Hepatocyte (in vitro differentiated cells): ENCODE measurements at regions not wholly inside any gene's neighbourhood (a gene's known extent, or its start where the extent isn't known, plus 50 kb on each side); places are given as distances from the start of the nearest gene placed in this dataset.
"Not testable (repeated sequence)": the region's sequence is repeated elsewhere in the genome, so short reads cannot be mapped to it uniquely, and the experiment has no call there.

Experiments
- DNase-seq: peaks from one replicate; pipeline ENCODE4 v3.0.0-alpha.2; 2016; ENCODE audit warnings: low spot score
- H2AFZ ChIP-seq: fragments of 200-600 bp; sonication (generic); 2 replicates; pipeline ENCODE4 v1.6.0; 2016; ENCODE audit warnings: antibody characterized with exemption, mild to moderate bottlenecking
- H3K27ac ChIP-seq: fragments of 200-600 bp; sonication (generic); 2 replicates; pipeline ENCODE4 v1.5.1; 2016; ENCODE audit warnings: mild to moderate bottlenecking
- H3K27me3 ChIP-seq: fragments of 200-600 bp; sonication (generic); 2 replicates; pipeline ENCODE4 v1.6.1; 2016
- H3K36me3 ChIP-seq: fragments of 200-600 bp; sonication (generic); replicated peaks from 2 replicates; pipeline ENCODE4 v1.5.1; 2016; ENCODE audit warnings: low read depth; ENCODE audit not compliant: insufficient read depth
- H3K4me1 ChIP-seq: fragments of 200-600 bp; sonication (generic); 2 replicates; pipeline ENCODE4 v1.5.1; 2016; ENCODE audit warnings: mild to moderate bottlenecking, moderate library complexity; ENCODE audit not compliant: insufficient read depth
- H3K4me2 ChIP-seq: fragments of 200-600 bp; sonication (generic); 2 replicates; pipeline ENCODE4 v1.6.0; 2016
- H3K4me3 ChIP-seq: fragments of 200-600 bp; sonication (generic); 2 replicates; pipeline ENCODE4 v1.5.1; 2016; ENCODE audit warnings: mild to moderate bottlenecking
- H3K79me2 ChIP-seq: fragments of 200-600 bp; sonication (generic); 2 replicates; pipeline ENCODE4 v1.6.0; 2017; ENCODE audit warnings: mild to moderate bottlenecking
- H3K9me2 ChIP-seq: fragments of 200-600 bp; sonication (generic); replicated peaks from 2 replicates; pipeline ENCODE4 v1.6.0; 2017; ENCODE audit warnings: mild to moderate bottlenecking; ENCODE audit not compliant: insufficient read depth
- H3K9me3 ChIP-seq: fragments of 200-600 bp; sonication (generic); 2 replicates; pipeline ENCODE4 v1.5.1; 2016; ENCODE audit warnings: low read depth, mild to moderate bottlenecking
- H4K20me1 ChIP-seq: fragments of 200-600 bp; sonication (generic); 2 replicates; pipeline ENCODE4 v1.6.0; 2016; ENCODE audit warnings: mild to moderate bottlenecking; ENCODE audit not compliant: insufficient read depth, poor library complexity, severe bottlenecking
- WGBS: methylation state at CpG from one replicate; pipeline ENCODE4 v1.1.6; 2016; ENCODE audit warnings: low lambda C conversion rate; ENCODE audit errors: missing lambda C conversion rate; 5-methylcytosine and 5-hydroxymethylcytosine counted together

- not testable (repeated sequence) for H3K9me3 ChIP-seq, H3K9me2 ChIP-seq, H3K4me3 ChIP-seq, H3K4me1 ChIP-seq, H2AFZ ChIP-seq, H3K79me2 ChIP-seq, H3K27me3 ChIP-seq, H3K36me3 ChIP-seq, H4K20me1 ChIP-seq, H3K27ac ChIP-seq, DNase-seq, H3K4me2 ChIP-seq
- WGBS = no CpG with 5 or more reads among the region's 5 CpGs
Observed at GRCh38 chr21:6052109-6052508, 4469.3 kb upstream of the TPTE start.

DNA sequence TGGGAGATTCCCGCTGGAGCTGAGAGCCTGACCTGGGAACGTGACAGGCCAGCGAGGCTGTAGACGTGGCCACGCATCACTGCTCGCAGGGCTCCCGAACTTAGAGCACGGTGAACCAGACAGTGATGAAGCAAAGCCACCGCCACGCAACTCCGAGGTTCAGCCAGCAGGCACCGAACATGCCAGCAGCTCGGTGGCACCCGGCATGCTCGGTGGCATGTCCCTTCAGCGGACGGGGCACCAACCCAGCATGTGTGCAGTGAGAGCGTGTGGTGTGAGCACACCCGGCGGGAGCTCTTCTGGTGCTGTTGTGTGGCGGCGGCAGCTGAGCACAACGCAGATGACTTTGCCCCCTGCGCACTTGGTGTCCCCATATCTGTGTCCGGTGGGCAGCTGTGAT is 4468.2 kb upstream of the TPTE start:
- not testable (repeated sequence) for H4K20me1 ChIP-seq, H3K36me3 ChIP-seq, H3K9me2 ChIP-seq, H3K27me3 ChIP-seq, H3K79me2 ChIP-seq, DNase-seq, H3K27ac ChIP-seq, H3K4me1 ChIP-seq, H3K4me2 ChIP-seq, H3K4me3 ChIP-seq, H2AFZ ChIP-seq, H3K9me3 ChIP-seq
- WGBS = no CpG with 5 or more reads among the region's 25 CpGs

DNA sequence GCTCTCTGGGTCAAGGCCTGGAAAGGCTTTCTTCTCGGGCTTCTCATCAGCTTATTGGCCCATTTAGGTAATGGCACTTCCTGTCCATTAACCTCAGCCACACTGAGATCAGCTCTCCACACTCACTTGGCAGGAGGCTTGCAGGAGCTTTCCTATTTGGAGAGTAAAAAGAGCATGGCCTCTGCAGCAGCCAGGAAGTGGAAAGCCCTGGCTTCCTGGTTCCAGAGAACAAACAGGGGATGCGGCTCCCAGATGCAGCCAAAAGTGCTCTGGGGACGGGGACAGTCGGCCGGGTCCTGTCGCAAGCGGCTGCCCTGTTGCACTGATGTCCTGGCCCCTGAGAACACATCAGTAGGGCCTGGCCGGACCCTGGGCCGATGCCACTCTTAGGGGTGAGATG is 4462.4 kb upstream of the TPTE start:
- not testable (repeated sequence) for H3K4me3 ChIP-seq, H3K27ac ChIP-seq, H3K4me1 ChIP-seq, H3K9me2 ChIP-seq, H4K20me1 ChIP-seq, H3K36me3 ChIP-seq, H3K9me3 ChIP-seq, H3K27me3 ChIP-seq, DNase-seq, H2AFZ ChIP-seq, H3K4me2 ChIP-seq, H3K79me2 ChIP-seq
- no CpG with 5 or more reads among the region's 9 CpGs for WGBS

DNA sequence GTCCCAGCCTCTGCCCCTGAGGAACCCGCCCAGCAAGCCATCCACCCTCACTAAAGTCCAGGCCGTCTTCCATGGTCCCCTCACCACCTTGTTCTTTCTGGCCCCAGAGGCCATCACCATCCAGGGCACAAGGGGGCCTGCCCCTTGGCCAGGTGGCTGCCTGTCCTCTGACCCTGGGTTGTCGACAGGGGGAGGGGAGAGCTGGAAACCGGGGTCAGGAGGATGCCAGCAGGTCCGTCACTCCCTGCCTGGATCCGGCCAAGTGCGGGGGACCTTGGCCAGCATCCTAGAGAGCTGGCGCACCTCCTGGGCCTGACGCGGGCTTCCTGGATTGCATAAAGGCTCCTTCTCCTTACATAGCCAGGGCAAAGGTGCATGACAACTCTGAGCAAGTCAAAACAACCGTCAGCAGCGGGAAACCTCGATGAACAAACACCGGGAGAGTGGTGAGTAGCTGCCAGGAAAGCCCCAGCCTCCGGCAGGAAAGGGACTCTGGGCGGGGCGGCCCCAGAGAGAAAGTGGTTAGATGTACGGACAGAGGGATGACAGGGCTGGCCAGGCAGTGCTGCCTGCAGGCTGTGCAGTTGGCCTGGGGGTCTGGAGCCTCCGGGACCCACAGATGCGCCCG is 4461.2 kb upstream of the TPTE start:
- not testable (repeated sequence) for H3K36me3 ChIP-seq
- no CpG with 5 or more reads among the region's 21 CpGs for WGBS

GRCh38 chr21:6066320-6066985 is 4454.9 kb upstream of the TPTE start:
- not testable (repeated sequence) for H3K4me2 ChIP-seq, H3K27ac ChIP-seq, DNase-seq, H3K4me3 ChIP-seq, H3K79me2 ChIP-seq, H3K9me3 ChIP-seq, H4K20me1 ChIP-seq, H3K36me3 ChIP-seq, H3K4me1 ChIP-seq, H2AFZ ChIP-seq, H3K9me2 ChIP-seq, H3K27me3 ChIP-seq
- no CpG with 5 or more reads among the region's 17 CpGs for WGBS

More for the DNA sequence above, 4461.2 kb upstream of the TPTE start:
- H3K4me3 ChIP-seq, H3K9me2 ChIP-seq, H3K9me3 ChIP-seq, H3K4me1 ChIP-seq, H3K27ac ChIP-seq, DNase-seq, H2AFZ ChIP-seq, H3K4me2 ChIP-seq, H4K20me1 ChIP-seq, H3K79me2 ChIP-seq, H3K27me3 ChIP-seq: not testable (repeated sequence)

DNA sequence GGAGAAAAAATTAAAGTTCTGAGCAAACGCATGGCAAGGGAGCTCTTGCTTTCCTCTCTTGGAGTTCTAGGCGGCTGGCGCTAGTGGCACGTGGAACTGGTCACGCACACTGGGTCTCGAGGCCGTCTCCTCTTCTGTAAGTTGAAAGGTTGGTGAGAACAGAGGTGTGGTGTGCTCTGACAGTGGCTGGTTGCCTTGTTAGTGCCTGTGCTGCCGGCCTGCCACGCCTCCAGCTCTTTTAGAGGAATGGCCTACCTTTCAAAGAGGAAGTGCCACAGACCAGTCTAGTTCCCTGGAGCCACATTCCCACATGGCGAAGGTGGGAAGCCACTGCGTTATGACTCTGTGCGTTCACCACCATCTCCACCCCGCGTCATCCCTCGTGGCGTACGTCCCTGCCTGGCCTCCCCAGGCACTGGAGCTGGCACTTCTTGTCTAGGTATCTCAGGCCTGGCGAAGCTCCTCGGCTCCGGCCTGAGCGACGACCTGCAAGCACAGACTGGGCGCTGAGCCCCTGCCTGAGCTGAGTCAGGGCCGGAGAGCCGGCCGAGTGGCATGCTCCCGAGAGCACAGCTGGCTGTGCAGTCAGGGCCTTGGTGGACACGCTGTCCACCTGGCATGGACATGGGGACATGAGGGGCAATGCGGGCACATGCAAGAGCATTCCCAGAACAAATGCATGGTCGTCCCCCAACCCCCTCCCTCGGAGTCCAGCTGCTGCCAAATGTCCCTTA is 4453.1 kb upstream of the TPTE start:
- H3K79me2 ChIP-seq, H3K27ac ChIP-seq, H3K4me1 ChIP-seq, H3K4me2 ChIP-seq, H4K20me1 ChIP-seq, H3K4me3 ChIP-seq, H3K9me3 ChIP-seq, H2AFZ ChIP-seq, H3K9me2 ChIP-seq, H3K27me3 ChIP-seq, DNase-seq, H3K36me3 ChIP-seq: not testable (repeated sequence)
- WGBS = no CpG with 5 or more reads among the region's 31 CpGs

- H2AFZ ChIP-seq, H3K27me3 ChIP-seq, H3K79me2 ChIP-seq, DNase-seq, H3K27ac ChIP-seq, H3K4me3 ChIP-seq, H4K20me1 ChIP-seq, H3K9me2 ChIP-seq, H3K4me2 ChIP-seq, H3K4me1 ChIP-seq, H3K9me3 ChIP-seq, H3K36me3 ChIP-seq: not testable (repeated sequence)
- 100% methylated on average over 1 of the region's 2 CpGs for WGBS
Observed at GRCh38 chr21:6070213-6070612, 4451.2 kb upstream of the TPTE start.

- H4K20me1 ChIP-seq, H3K79me2 ChIP-seq, H3K27ac ChIP-seq, H2AFZ ChIP-seq, DNase-seq, H3K9me2 ChIP-seq, H3K4me1 ChIP-seq, H3K9me3 ChIP-seq, H3K4me3 ChIP-seq, H3K36me3 ChIP-seq, H3K27me3 ChIP-seq, H3K4me2 ChIP-seq: not testable (repeated sequence)
- WGBS = no CpG with 5 or more reads among the region's 5 CpGs
Observed at GRCh38 chr21:6072691-6073090, 4448.7 kb upstream of the TPTE start.
